Breast epithelium (tissue), 3 donors: ENCODE measurements at regions not wholly inside any gene's neighbourhood (a gene's known extent, or its start where the extent isn't known, plus 50 kb on each side); places are given as distances from the start of the nearest gene placed in this dataset.

Source experiments
- CTCF ChIP-seq, 3 donors: fragments of 450-650 bp; IDR thresholded peaks; one replicate each; pipeline ENCODE4 v1.5.1; 2016 to 2017; ENCODE audit warnings: antibody characterized with exemption in 3 of 3, mild to moderate bottlenecking in 3 of 3, moderate library complexity in 3 of 3
- POLR2A ChIP-seq: fragments of 450-650 bp; IDR thresholded peaks from one replicate; pipeline ENCODE4 v1.6.1; 2016; ENCODE audit warnings: antibody characterized with exemption, mild to moderate bottlenecking, moderate library complexity
- POLR2AphosphoS5 ChIP-seq, 3 donors: sonication (generic); formaldehyde crosslinking; IDR thresholded peaks; one replicate each; pipeline ENCODE4 v1.6.1; 2017; ENCODE audit warnings: antibody characterized with exemption in 3 of 3

- no peak for TF ChIP-seq CTCF (IDR thresholded peaks at IDR 0.05)
- TF ChIP-seq POLR2A, result no peak
- no peak for TF ChIP-seq POLR2AphosphoS5 (IDR thresholded peaks at IDR 0.05)
Measured at GRCh38 chr22:26916236-26916635, 258.8 kb downstream of the MIAT start.
